K562 (cell line): ENCODE measurements at regions not wholly inside any gene's neighbourhood (a gene's known extent, or its start where the extent isn't known, plus 50 kb on each side); places are given as distances from the start of the nearest gene placed in this dataset.

Experiments
- ATAC-seq: fragments of 200-7000 bp; cut with Tn5 transposase; 3 replicates; pipeline ENCODE4 v1.9.1; 2020; ENCODE audit warnings: moderate library complexity
- BruUV-seq: library from RNA; stranded (reverse); fragments of 400-500 nt; replicated peaks from 2 replicates; lab custom pipeline; 2021; lab: Mats Ljungman, UMichigan
- CTCF ChIA-PET: fragments of 300-600 bp; formaldehyde crosslinking; extraction: SDS; loops from one replicate; lab custom pipeline; 2021; ENCODE audit warnings: low intra/inter-chr PET ratio; lab: Yijun Ruan, JAX
- POLR2A ChIA-PET: fragments of 300-600, 350-650 bp; sonication (Branson Sonifier 250); formaldehyde crosslinking; extraction: SDS; loops from one replicate; lab custom pipeline; 2021; ENCODE audit warnings: antibody characterized with exemption, inconsistent platforms; lab: Yijun Ruan, JAX
- DNase-seq, 4 experiments: peaks; one replicate each; pipeline versions ENCODE4 v3.0.0 to v3.0.0-alpha.2; 2011 to 2018; ENCODE audit warnings: low spot score in 3 of 4, mixed read lengths in 3 of 4; ENCODE audit errors: extremely low read depth in 1 of 4
- FAIRE-seq: peaks from 2 replicates; lab custom pipeline; 2011; peaks lifted over from hg19 to GRCh38; lab: Jason Lieb, UNC
- H2AFZ ChIP-seq: 2 replicates; pipeline ENCODE4 v1.6.0; 2011; ENCODE audit warnings: low read depth, low read length, control low read depth, inconsistent platforms
- H3K27ac ChIP-seq: fragments of 200-600 bp; 3 replicates; pipeline ENCODE4 v1.8.0; 2011; ENCODE audit warnings: low read depth, mild to moderate bottlenecking, control low read depth, inconsistent platforms, low read length, moderate library complexity, mixed read lengths; ENCODE audit errors: extremely low read depth
- H3K27me3 ChIP-seq, 2 experiments: fragments of 300-600 bp in 1 of 2; 2 replicates in 1 of 2; 3 replicates in 1 of 2; pipeline versions ENCODE4 v1.6.0 to v1.8.0; 2011; ENCODE audit warnings: inconsistent platforms in 2 of 2, low read length in 2 of 2, mild to moderate bottlenecking in 1 of 2, mixed read lengths in 1 of 2, moderate library complexity in 1 of 2; ENCODE audit not compliant: control insufficient read depth in 2 of 2, insufficient read depth in 2 of 2
- H3K36me3 ChIP-seq: fragments of 300-600 bp; 3 replicates; pipeline ENCODE4 v1.8.0; 2011; ENCODE audit warnings: mild to moderate bottlenecking, low read length, inconsistent platforms; ENCODE audit not compliant: control insufficient read depth, insufficient read depth
- H3K4me1 ChIP-seq, 2 experiments: fragments of 200-600 bp in 1 of 2; replicated peaks in 1 of 2; 2 replicates in 1 of 2; 3 replicates in 1 of 2; pipeline versions ENCODE4 v1.5.1 to v1.8.0; 2011; ENCODE audit warnings: inconsistent platforms in 2 of 2, low read length in 2 of 2, mild to moderate bottlenecking in 1 of 2, mixed read lengths in 1 of 2, moderate library complexity in 1 of 2; ENCODE audit not compliant: control insufficient read depth in 2 of 2, insufficient read depth in 2 of 2
- H3K4me2 ChIP-seq: 2 replicates; pipeline ENCODE4 v1.6.1; 2011; ENCODE audit warnings: low read length, control low read depth, inconsistent platforms, mixed read lengths; ENCODE audit not compliant: insufficient read depth
- H3K4me3 ChIP-seq: fragments of 200-600 bp; sonication (generic), shearing (Covaris generic); 2 replicates; pipeline ENCODE4 v1.5.1; 2016; ENCODE audit warnings: control low read depth, inconsistent platforms
- H3K79me2 ChIP-seq: fragments of 200-600 bp; 3 replicates; pipeline ENCODE4 v1.8.0; 2011; ENCODE audit warnings: low read length, inconsistent platforms; ENCODE audit not compliant: control insufficient read depth, insufficient read depth
- H3K9ac ChIP-seq, 2 experiments: 2 replicates each; pipeline versions ENCODE4 v1.6.0 to v1.6.1; 2011; ENCODE audit warnings: low read depth in 2 of 2, low read length in 2 of 2, control low read depth in 1 of 2, inconsistent platforms in 1 of 2, mild to moderate bottlenecking in 1 of 2, mixed read lengths in 1 of 2; ENCODE audit not compliant: insufficient read depth in 1 of 2
- H3K9me1 ChIP-seq: one replicate; pipeline ENCODE4 v1.6.0; 2011; ENCODE audit warnings: inconsistent platforms, mild to moderate bottlenecking, low read length, moderate library complexity; ENCODE audit not compliant: control insufficient read depth, insufficient read depth
- H3K9me3 ChIP-seq: replicated peaks from 2 replicates; pipeline ENCODE4 v1.5.1; 2011; ENCODE audit warnings: low read depth, low read length, inconsistent platforms; ENCODE audit not compliant: control insufficient read depth, insufficient read depth
- H4K20me1 ChIP-seq: replicated peaks from 2 replicates; pipeline ENCODE4 v1.6.1; 2011; ENCODE audit warnings: low read length, inconsistent platforms, mixed read lengths; ENCODE audit not compliant: control insufficient read depth, insufficient read depth
- CSDE1 ChIP-seq, 2 experiments: fragments of 450-650 bp; IDR thresholded peaks; 2 replicates each; pipeline ENCODE4 v1.6.1; 2016; ENCODE audit warnings: mild to moderate bottlenecking in 1 of 2
- FOXM1 ChIP-seq, 2 experiments: fragments of 450-650 bp in 1 of 2; sonication (generic) in 1 of 2; formaldehyde crosslinking in 1 of 2; IDR thresholded peaks; 2 replicates each; pipeline versions ENCODE4 v1.6.1 to v1.9.0; 2017 to 2022; ENCODE audit warnings: low read depth in 2 of 2, mild to moderate bottlenecking in 2 of 2, missing genetic modification reagents in 1 of 2, moderate library complexity in 1 of 2
- MTA2 ChIP-seq: fragments of 450-650 bp; IDR thresholded peaks from 2 replicates; pipeline ENCODE4 v1.6.1; 2016; ENCODE audit warnings: low read depth
- NCOA4 ChIP-seq: fragments of 450-650 bp; IDR thresholded peaks from 2 replicates; pipeline ENCODE4 v1.6.1; 2018; ENCODE audit warnings: mild to moderate bottlenecking; ENCODE audit not compliant: partially characterized antibody
- RBM17 ChIP-seq: fragments of 200-400 bp; formaldehyde crosslinking; IDR thresholded peaks from 2 replicates; pipeline ENCODE4 v1.6.1; 2017; ENCODE audit warnings: low read depth, mild to moderate bottlenecking, low read length, borderline replicate concordance
- RBM34 ChIP-seq: fragments of 200-400 bp; formaldehyde crosslinking; IDR thresholded peaks from 2 replicates; pipeline ENCODE4 v1.6.1; 2018; ENCODE audit warnings: low read length, borderline replicate concordance; ENCODE audit not compliant: insufficient read depth
- ZBED1 ChIP-seq: IDR thresholded peaks from 2 replicates; pipeline ENCODE4 v1.6.1; 2014
- ZBTB12 ChIP-seq: fragments of 250-450 bp; sonication (Bioruptor Pico); IDR thresholded peaks from 2 replicates; pipeline ENCODE4 v1.4.0; 2020
- ZNF174 ChIP-seq: fragments of 250-450 bp; sonication (Bioruptor Pico); IDR thresholded peaks from 2 replicates; pipeline ENCODE4 v1.4.0; 2020; ENCODE audit warnings: mild to moderate bottlenecking
- ZNF384 ChIP-seq: IDR thresholded peaks from 2 replicates; pipeline ENCODE4 v1.6.1; 2012; ENCODE audit warnings: low read depth, low read length, improper control_type of control experiment
- ZNF445 ChIP-seq: fragments of 250-450 bp; sonication (Bioruptor Pico); IDR thresholded peaks from 2 replicates; pipeline ENCODE4 v1.4.0; 2020; ENCODE audit warnings: low read depth, mild to moderate bottlenecking, moderate library complexity
- ZNF511 ChIP-seq: sonication (generic); formaldehyde crosslinking; IDR thresholded peaks from 2 replicates; pipeline ENCODE4 v1.8.0; 2022; ENCODE audit warnings: mild to moderate bottlenecking, missing genetic modification reagents
- ZNF696 ChIP-seq: fragments of 250-450 bp; sonication (Bioruptor Pico); conservative IDR thresholded peaks from 2 replicates; pipeline ENCODE4 v1.4.0; 2020; ENCODE audit warnings: mild to moderate bottlenecking, moderate library complexity
- WGBS: fragments of 100-300 bp; shearing (Covaris generic); methylation state at CpG from one replicate; pipeline ENCODE4 v1.1.6; 2016; ENCODE audit warnings: low coverage, mixed read lengths; ENCODE audit not compliant: insufficient coverage; ENCODE audit errors: missing lambda C conversion rate; 5-methylcytosine and 5-hydroxymethylcytosine counted together
- in situ Hi-C: fragments of 300-500 bp; cut with MboI; formaldehyde crosslinking; loops from 4 replicates; pipeline ENCODE4 v1.15.0; 2018; ENCODE audit warnings: inconsistent platforms, mixed read lengths
- intact Hi-C: fragments of 100-400 bp; cut with micrococcal nuclease; formaldehyde crosslinking; loops from 2 replicates; pipeline ENCODE4 v1.14.2; 2022
- TF ChIP-seq, protein P1 (sequence below): sonication (generic); formaldehyde crosslinking; IDR thresholded peaks from 2 replicates; pipeline ENCODE4 v1.9.0; 2022; ENCODE audit warnings: mild to moderate bottlenecking, missing genetic modification reagents
- TF ChIP-seq, protein P2 (sequence below): fragments of 250-450 bp; sonication (Bioruptor Pico); IDR thresholded peaks from 2 replicates; pipeline ENCODE4 v1.5.0; 2020; ENCODE audit warnings: mild to moderate bottlenecking
- TF ChIP-seq, protein P3 (sequence below): fragments of 250-450 bp; sonication (Bioruptor Pico); IDR thresholded peaks from 2 replicates; pipeline ENCODE4 v1.5.0; 2022; ENCODE audit warnings: mild to moderate bottlenecking
- TF ChIP-seq, protein P4 (sequence below): IDR thresholded peaks from 2 replicates; pipeline ENCODE4 v1.6.1; 2016; ENCODE audit warnings: missing genetic modification characterization, missing compliant biosample characterization

DNA sequence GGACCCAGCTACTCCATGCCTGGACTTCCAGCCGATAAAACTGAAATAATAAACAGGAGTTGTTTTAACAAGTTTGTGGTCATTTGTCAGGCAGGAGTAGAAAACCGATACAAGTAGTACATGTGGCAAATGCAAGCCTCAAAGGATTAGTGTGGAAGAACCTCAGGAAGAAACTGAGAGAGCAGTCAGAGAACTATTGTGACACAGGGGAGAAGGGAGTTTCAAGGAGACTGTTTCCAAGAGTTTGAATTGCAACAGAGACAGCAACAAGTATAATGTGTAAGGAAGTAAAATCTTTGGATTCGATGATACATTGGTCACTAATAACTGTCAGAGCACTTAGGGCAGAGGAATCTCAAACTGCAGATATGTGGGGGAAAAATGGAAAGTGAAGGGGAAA is 450.6 kb upstream of the ARHGEF26 start:
- in situ Hi-C loops = no loop called here
- H3K27ac ChIP-seq = no peak overlapping the region
- H3K9me3 ChIP-seq = no peaks in the 10 kb centered on the region
- no peak overlapping the region for H3K4me3 ChIP-seq
- no peak overlapping the region for H3K9ac ChIP-seq
- no peaks in the 10 kb centered on the region for H3K27me3 ChIP-seq
- BruUV-seq = no TSS peak
- ATAC-seq = no peak
- H3K4me2 ChIP-seq = no peak overlapping the region
- H3K79me2 ChIP-seq = no peaks in the 10 kb centered on the region
- no peaks in the 10 kb centered on the region for H3K9me1 ChIP-seq
- intact Hi-C loops = no loop called here
- no peaks in the 10 kb centered on the region for H3K4me1 ChIP-seq
- POLR2A ChIA-PET = no interaction called here
- no peak overlapping the region for H2AFZ ChIP-seq
- H4K20me1 ChIP-seq = no peaks in the 10 kb centered on the region
- H3K36me3 ChIP-seq = no peaks in the 10 kb centered on the region
- TF ChIP-seq ZNF174 (no peak), RBM34 (no peak), NCOA4 (no peak), ZNF445 (CRISPR knock-in tag) (no peak), ZNF384 (no peak), MTA2 (no peak), ZNF511 (no peak), FOXM1 (IDR thresholded peaks at IDR 0.05; ENCODE audit: low read depth) (no peak), FOXM1 (CRISPR knock-in tag; IDR thresholded peaks at IDR 0.05; ENCODE audit: low read depth) (no peak), CSDE1 (IDR thresholded peaks at IDR 0.05) (no peak), ZBED1 (no peak), RBM17 (no peak), ZBTB12 (CRISPR knock-in tag) (no peak), ZNF696 (no peak)
- TF ChIP-seq, protein P1, sequence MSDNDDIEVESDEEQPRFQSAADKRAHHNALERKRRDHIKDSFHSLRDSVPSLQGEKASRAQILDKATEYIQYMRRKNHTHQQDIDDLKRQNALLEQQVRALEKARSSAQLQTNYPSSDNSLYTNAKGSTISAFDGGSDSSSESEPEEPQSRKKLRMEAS = no peak
- TF ChIP-seq, protein P2, sequence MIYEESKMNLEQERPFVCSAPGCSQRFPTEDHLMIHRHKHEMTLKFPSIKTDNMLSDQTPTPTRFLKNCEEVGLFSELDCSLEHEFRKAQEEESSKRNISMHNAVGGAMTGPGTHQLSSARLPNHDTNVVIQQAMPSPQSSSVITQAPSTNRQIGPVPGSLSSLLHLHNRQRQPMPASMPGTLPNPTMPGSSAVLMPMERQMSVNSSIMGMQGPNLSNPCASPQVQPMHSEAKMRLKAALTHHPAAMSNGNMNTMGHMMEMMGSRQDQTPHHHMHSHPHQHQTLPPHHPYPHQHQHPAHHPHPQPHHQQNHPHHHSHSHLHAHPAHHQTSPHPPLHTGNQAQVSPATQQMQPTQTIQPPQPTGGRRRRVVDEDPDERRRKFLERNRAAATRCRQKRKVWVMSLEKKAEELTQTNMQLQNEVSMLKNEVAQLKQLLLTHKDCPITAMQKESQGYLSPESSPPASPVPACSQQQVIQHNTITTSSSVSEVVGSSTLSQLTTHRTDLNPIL = no peak
- TF ChIP-seq, protein P3, sequence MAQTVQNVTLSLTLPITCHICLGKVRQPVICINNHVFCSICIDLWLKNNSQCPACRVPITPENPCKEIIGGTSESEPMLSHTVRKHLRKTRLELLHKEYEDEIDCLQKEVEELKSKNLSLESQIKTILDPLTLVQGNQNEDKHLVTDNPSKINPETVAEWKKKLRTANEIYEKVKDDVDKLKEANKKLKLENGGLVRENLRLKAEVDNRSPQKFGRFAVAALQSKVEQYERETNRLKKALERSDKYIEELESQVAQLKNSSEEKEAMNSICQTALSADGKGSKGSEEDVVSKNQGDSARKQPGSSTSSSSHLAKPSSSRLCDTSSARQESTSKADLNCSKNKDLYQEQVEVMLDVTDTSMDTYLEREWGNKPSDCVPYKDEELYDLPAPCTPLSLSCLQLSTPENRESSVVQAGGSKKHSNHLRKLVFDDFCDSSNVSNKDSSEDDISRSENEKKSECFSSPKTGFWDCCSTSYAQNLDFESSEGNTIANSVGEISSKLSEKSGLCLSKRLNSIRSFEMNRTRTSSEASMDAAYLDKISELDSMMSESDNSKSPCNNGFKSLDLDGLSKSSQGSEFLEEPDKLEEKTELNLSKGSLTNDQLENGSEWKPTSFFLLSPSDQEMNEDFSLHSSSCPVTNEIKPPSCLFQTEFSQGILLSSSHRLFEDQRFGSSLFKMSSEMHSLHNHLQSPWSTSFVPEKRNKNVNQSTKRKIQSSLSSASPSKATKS = no peak
- TF ChIP-seq, protein P4, sequence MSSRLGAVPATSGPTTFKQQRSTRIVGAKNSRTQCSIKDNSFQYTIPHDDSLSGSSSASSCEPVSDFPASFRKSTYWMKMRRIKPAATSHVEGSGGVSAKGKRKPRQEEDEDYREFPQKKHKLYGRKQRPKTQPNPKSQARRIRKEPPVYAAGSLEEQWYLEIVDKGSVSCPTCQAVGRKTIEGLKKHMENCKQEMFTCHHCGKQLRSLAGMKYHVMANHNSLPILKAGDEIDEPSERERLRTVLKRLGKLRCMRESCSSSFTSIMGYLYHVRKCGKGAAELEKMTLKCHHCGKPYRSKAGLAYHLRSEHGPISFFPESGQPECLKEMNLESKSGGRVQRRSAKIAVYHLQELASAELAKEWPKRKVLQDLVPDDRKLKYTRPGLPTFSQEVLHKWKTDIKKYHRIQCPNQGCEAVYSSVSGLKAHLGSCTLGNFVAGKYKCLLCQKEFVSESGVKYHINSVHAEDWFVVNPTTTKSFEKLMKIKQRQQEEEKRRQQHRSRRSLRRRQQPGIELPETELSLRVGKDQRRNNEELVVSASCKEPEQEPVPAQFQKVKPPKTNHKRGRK = no peak
- no peak for DNase-seq
- CTCF ChIA-PET = no interaction called here
- 3% methylated on average over 3 of the region's 3 CpGs for WGBS
- no peak for FAIRE-seq
